ENCODE measurements at regions not wholly inside any gene's neighbourhood (a gene's known extent, or its start where the extent isn't known, plus 50 kb on each side); places are given as distances from the start of the nearest gene placed in this dataset.

- Histone ChIP-seq H3K9me3 (no peaks in the 10 kb centered on the region), H3K4me3 (no peak overlapping the region), H3K27me3 (no peaks in the 10 kb centered on the region), H3K4me1 (peaks cover 4% of the 10 kb centered on the region), H3K27ac (no peak overlapping the region), H3K36me3 (no peaks in the 10 kb centered on the region)
- DNase-seq (ENCODE audit: low spot score in 2 of 2): no peak
- 89% methylated on average over 20 of the region's 22 CpGs for WGBS
- TF ChIP-seq CTCF (IDR thresholded peaks at IDR 0.05): no peak
- TF ChIP-seq POLR2AphosphoS5 (IDR thresholded peaks at IDR 0.05): no peak
- no peak for TF ChIP-seq POLR2A (IDR thresholded peaks at IDR 0.05)
- no peak for TF ChIP-seq EP300 (IDR thresholded peaks at IDR 0.05)
Measured at GRCh38 chr2:241929551-241930490, 60.3 kb downstream of the RTP5 start.

GRCh38 chr2:241931084-241931975 is 61.8 kb downstream of the RTP5 start:
- no peak for DNase-seq (ENCODE audit: low spot score in 2 of 2)
- no peak for TF ChIP-seq POLR2AphosphoS5 (IDR thresholded peaks at IDR 0.05)
- TF ChIP-seq CTCF (IDR thresholded peaks at IDR 0.05): no peak
- no peak for TF ChIP-seq POLR2A (IDR thresholded peaks at IDR 0.05)
- no peak for TF ChIP-seq EP300 (IDR thresholded peaks at IDR 0.05)
- Histone ChIP-seq H3K4me3 (no peak overlapping the region), H3K4me1 (peaks cover 4% of the 10 kb centered on the region), H3K27me3 (no peaks in the 10 kb centered on the region), H3K27ac (no peak overlapping the region), H3K9me3 (no peaks in the 10 kb centered on the region), H3K36me3 (no peaks in the 10 kb centered on the region)
- WGBS: 96% methylated on average over 29 of the region's 30 CpGs

DNA sequence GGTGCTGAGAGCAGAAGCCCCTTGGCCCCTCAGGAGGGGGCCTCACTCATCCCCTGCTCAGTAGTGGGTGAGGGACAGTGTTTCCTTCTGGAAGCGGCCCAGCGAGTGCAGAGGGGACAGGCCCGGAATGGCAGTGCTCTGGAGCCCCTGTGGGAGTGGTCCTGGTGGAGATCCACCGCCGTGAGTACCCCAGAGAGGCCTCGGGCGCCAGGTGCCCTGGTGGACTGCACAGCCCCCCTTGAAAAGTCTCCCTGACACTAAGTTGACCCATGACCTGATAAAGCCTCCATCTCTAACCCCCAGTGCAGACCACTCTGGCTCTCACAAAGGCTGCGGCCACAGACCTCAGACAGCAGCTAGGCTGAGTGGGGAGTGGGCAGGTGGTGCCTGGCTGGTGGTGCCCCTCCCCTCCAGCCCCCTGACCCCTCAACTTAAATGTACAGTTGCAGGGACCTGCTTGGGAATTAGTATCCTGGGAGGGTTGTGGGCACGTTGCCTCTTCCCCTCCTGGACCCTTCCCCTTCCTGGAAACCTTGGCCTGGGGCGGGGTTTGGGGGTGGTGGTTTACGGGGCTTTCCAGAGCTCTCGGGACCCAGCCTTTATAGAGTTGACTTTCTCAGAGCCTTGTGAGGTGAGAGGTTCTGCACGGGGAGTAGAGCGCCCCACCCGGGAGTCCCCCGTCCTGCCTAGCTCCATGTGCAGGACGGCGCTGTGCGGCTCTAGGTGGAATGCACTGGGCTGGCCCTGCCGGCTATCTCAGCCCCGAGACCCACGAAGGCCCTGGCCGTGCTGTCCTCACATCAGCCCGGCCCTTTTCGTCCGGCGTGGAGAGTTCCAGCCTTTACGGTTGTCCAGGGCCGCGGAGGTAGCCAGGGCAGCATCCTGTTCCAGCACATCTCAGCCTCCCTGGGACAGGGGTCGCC is 62.7 kb downstream of the RTP5 start:
- TF ChIP-seq EP300 (IDR thresholded peaks at IDR 0.05) (no peak), POLR2A (IDR thresholded peaks at IDR 0.05) (no peak), POLR2AphosphoS5 (IDR thresholded peaks at IDR 0.05) (no peak), CTCF (IDR thresholded peaks at IDR 0.05) (no peak)
- 100% methylated on average over 3 of the region's 31 CpGs for WGBS
- H3K27ac ChIP-seq: no peak overlapping the region
- H3K27me3 ChIP-seq: no peaks in the 10 kb centered on the region
- no peak overlapping the region for H3K4me3 ChIP-seq
- no peak for DNase-seq (ENCODE audit: low spot score in 2 of 2)
- H3K4me1 ChIP-seq: peaks cover 4% of the 10 kb centered on the region
- no peaks in the 10 kb centered on the region for H3K36me3 ChIP-seq
- no peaks in the 10 kb centered on the region for H3K9me3 ChIP-seq

DNA sequence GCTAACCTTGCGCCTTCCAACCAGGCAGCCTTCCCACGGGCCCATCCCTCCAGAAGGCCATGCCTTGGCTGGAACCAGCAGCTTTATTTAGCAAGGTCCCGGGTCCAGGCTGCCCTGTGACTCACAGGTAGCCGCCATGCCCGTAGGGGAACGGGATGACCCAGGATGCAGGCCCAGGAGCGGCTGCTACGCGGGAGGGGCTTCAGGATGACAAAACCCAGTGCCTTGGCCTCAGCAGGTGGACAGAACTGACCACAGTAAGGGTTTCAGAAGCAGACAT is 63.3 kb downstream of the RTP5 start:
- no peak for DNase-seq (ENCODE audit: low spot score in 2 of 2)
- no CpG with 5 or more reads among the region's 9 CpGs for WGBS
- no peak overlapping the region for H3K4me3 ChIP-seq
- H3K4me1 ChIP-seq: peaks cover 4% of the 10 kb centered on the region
- no peaks in the 10 kb centered on the region for H3K36me3 ChIP-seq
- H3K27me3 ChIP-seq: no peaks in the 10 kb centered on the region
- TF ChIP-seq CTCF (IDR thresholded peaks at IDR 0.05): no peak
- no peak for TF ChIP-seq POLR2AphosphoS5 (IDR thresholded peaks at IDR 0.05)
- TF ChIP-seq POLR2A (IDR thresholded peaks at IDR 0.05): no peak
- no peak for TF ChIP-seq EP300 (IDR thresholded peaks at IDR 0.05)
- no peak overlapping the region for H3K27ac ChIP-seq
- H3K9me3 ChIP-seq: no peaks in the 10 kb centered on the region

All from suprapubic skin (tissue), 4 donors.